GM13977 (cell line): ENCODE measurements at regions not wholly inside any gene's neighbourhood (a gene's known extent, or its start where the extent isn't known, plus 50 kb on each side); places are given as distances from the start of the nearest gene placed in this dataset.
"Not testable (repeated sequence)": the region's sequence is repeated elsewhere in the genome, so short reads cannot be mapped to it uniquely, and the experiment has no call there.

Experiments
- DNase-seq: peaks from one replicate; pipeline ENCODE4 v3.0.0; 2012; ENCODE audit warnings: low spot score
- CTCF ChIP-seq: IDR thresholded peaks from 2 replicates; pipeline ENCODE4 v1.5.1; 2012; ENCODE audit warnings: mild to moderate bottlenecking, control low read depth; ENCODE audit not compliant: insufficient read depth; ENCODE audit errors: extremely low read depth, missing control alignments
- in situ Hi-C: fragments of 300-500 bp; cut with MboI; formaldehyde crosslinking; loops from one replicate; pipeline ENCODE4 v1.12.0; 2022; ENCODE audit warnings: low sequenced_read_pairs, low pct_unique_long_range_greater_than_20kb, mixed read lengths, inconsistent platforms; ENCODE audit not compliant: unreplicated experiment

GRCh38 chr12:131209082-131210070, 255.7 kb downstream of the ADGRD1 start:
- peak; percentile 14 for DNase-seq
- in situ Hi-C loops = no loop called here
- TF ChIP-seq CTCF = no peak

- in situ Hi-C loops = no loop called here
- DNase-seq = peak; percentile 8
- TF ChIP-seq CTCF = no peak
Measured at GRCh38 chr12:131210506-131211339, 257.0 kb downstream of the ADGRD1 start.

- TF ChIP-seq CTCF = no peak
- DNase-seq = no peak
- in situ Hi-C loops = no loop called here
Measured at GRCh38 chr12:131211340-131211938, 257.7 kb downstream of the ADGRD1 start.

- DNase-seq = no peak
- in situ Hi-C loops = no loop called here
- TF ChIP-seq CTCF = no peak
Measured at GRCh38 chr12:131213896-131214442, 260.3 kb downstream of the ADGRD1 start.

- in situ Hi-C loops, DNase-seq: not testable (repeated sequence)
Measured at GRCh38 chr12:131214936-131215335, 261.2 kb downstream of the ADGRD1 start.

- DNase-seq, in situ Hi-C loops: not testable (repeated sequence)
Measured at GRCh38 chr12:131216587-131216986, 262.9 kb downstream of the ADGRD1 start.

- DNase-seq = no peak
- no peak for TF ChIP-seq CTCF
- in situ Hi-C loops = no loop called here
Measured at GRCh38 chr12:131217024-131217586, 263.4 kb downstream of the ADGRD1 start.
